Calu3 (cell line): ENCODE measurements at regions not wholly inside any gene's neighbourhood (a gene's known extent, or its start where the extent isn't known, plus 50 kb on each side); places are given as distances from the start of the nearest gene placed in this dataset.

Experiments used
- BruUV-seq: library from RNA; stranded (reverse); fragments of 400-500 nt; replicated peaks from 2 replicates; lab custom pipeline; 2021; lab: Mats Ljungman, UMichigan
- CTCF ChIA-PET: fragments of 300-600 bp; sonication (Branson Sonifier 250); formaldehyde crosslinking; loops from one replicate; lab custom pipeline; 2022; ENCODE audit warnings: antibody characterized with exemption; lab: Charles Lee
- DNase-seq: peaks from one replicate; pipeline ENCODE4 v3.0.0; 2022
- H3K27ac Mint-ChIP-seq: one replicate; pipeline ENCODE4 v1.8.0; 2022; ENCODE audit warnings: mixed read lengths; ENCODE audit not compliant: unreplicated experiment
- H3K27me3 Mint-ChIP-seq: one replicate; pipeline ENCODE4 v1.8.0; 2022; ENCODE audit warnings: mixed read lengths; ENCODE audit not compliant: unreplicated experiment
- H3K36me3 Mint-ChIP-seq: one replicate; pipeline ENCODE4 v1.8.0; 2022; ENCODE audit warnings: mild to moderate bottlenecking, moderate library complexity, mixed read lengths; ENCODE audit not compliant: insufficient read depth, unreplicated experiment
- H3K4me1 Mint-ChIP-seq: one replicate; pipeline ENCODE4 v1.8.0; 2022; ENCODE audit warnings: mild to moderate bottlenecking, low read depth, mixed read lengths; ENCODE audit not compliant: unreplicated experiment
- H3K4me3 Mint-ChIP-seq: one replicate; pipeline ENCODE4 v1.8.0; 2022; ENCODE audit warnings: mild to moderate bottlenecking, low read depth, moderate library complexity, mixed read lengths; ENCODE audit not compliant: unreplicated experiment
- H3K9me3 Mint-ChIP-seq: one replicate; pipeline ENCODE4 v1.8.0; 2022; ENCODE audit warnings: low read depth, mixed read lengths; ENCODE audit not compliant: unreplicated experiment
- CTCF ChIP-seq: fragments of 200-600 bp; IDR thresholded peaks from one replicate; pipeline ENCODE4 v1.8.0; 2022; ENCODE audit warnings: antibody characterized with exemption; ENCODE audit not compliant: unreplicated experiment
- intact Hi-C: fragments of 100-400 bp; cut with micrococcal nuclease; formaldehyde crosslinking; loops from one replicate; pipeline ENCODE4 v1.10.0; 2022; ENCODE audit not compliant: unreplicated experiment

GRCh38 chr3:70763894-70764293, 451.5 kb upstream of the MDFIC2 start:
- intact Hi-C loops = no loop called here
- no TSS peak for BruUV-seq
- no peaks in the 10 kb centered on the region for H3K9me3 Mint-ChIP-seq
- no peaks in the 10 kb centered on the region for H3K36me3 Mint-ChIP-seq
- H3K4me3 Mint-ChIP-seq = no peak overlapping the region
- H3K4me1 Mint-ChIP-seq = no peaks in the 10 kb centered on the region
- CTCF ChIA-PET = no interaction called here
- no peak for DNase-seq
- no peaks in the 10 kb centered on the region for H3K27me3 Mint-ChIP-seq
- no peak for TF ChIP-seq CTCF
- H3K27ac Mint-ChIP-seq = no peak overlapping the region

GRCh38 chr3:70757658-70758057, 445.2 kb upstream of the MDFIC2 start:
- TF ChIP-seq CTCF = no peak
- no TSS peak for BruUV-seq
- Mint-ChIP-seq H3K27me3 (no peaks in the 10 kb centered on the region), H3K9me3 (no peaks in the 10 kb centered on the region), H3K27ac (no peak overlapping the region), H3K36me3 (no peaks in the 10 kb centered on the region), H3K4me1 (no peaks in the 10 kb centered on the region), H3K4me3 (no peak overlapping the region)
- CTCF ChIA-PET = no interaction called here
- intact Hi-C loops = no loop called here
- no peak for DNase-seq

GRCh38 chr3:70755526-70755925, 443.1 kb upstream of the MDFIC2 start:
- BruUV-seq = no TSS peak

GRCh38 chr3:70754314-70754713, 441.9 kb upstream of the MDFIC2 start:
- no peak overlapping the region for H3K4me3 Mint-ChIP-seq
- TF ChIP-seq CTCF = no peak
- H3K27me3 Mint-ChIP-seq = no peaks in the 10 kb centered on the region
- H3K9me3 Mint-ChIP-seq = no peaks in the 10 kb centered on the region
- CTCF ChIA-PET = no interaction called here
- BruUV-seq = no TSS peak
- no peaks in the 10 kb centered on the region for H3K36me3 Mint-ChIP-seq
- H3K27ac Mint-ChIP-seq = no peak overlapping the region
- DNase-seq = no peak
- H3K4me1 Mint-ChIP-seq = no peaks in the 10 kb centered on the region
- intact Hi-C loops = no loop called here

More at GRCh38 chr3:70755526-70755925, 443.1 kb upstream of the MDFIC2 start:
- Mint-ChIP-seq H3K4me1 (no peaks in the 10 kb centered on the region), H3K9me3 (no peaks in the 10 kb centered on the region), H3K27me3 (no peaks in the 10 kb centered on the region), H3K27ac (no peak overlapping the region), H3K36me3 (no peaks in the 10 kb centered on the region), H3K4me3 (no peak overlapping the region)
- CTCF ChIA-PET = no interaction called here
- DNase-seq = no peak
- intact Hi-C loops = no loop called here
- TF ChIP-seq CTCF = no peak
